HEK293T (cell line): ENCODE measurements at regions not wholly inside any gene's neighbourhood (a gene's known extent, or its start where the extent isn't known, plus 50 kb on each side); places are given as distances from the start of the nearest gene placed in this dataset.

ENCODE experiments used
- CTCF ChIA-PET: fragments of 350-600 bp; formaldehyde crosslinking; extraction: SDS; loops from one replicate; lab custom pipeline; 2021; ENCODE audit warnings: antibody characterized with exemption, inconsistent platforms; lab: Yijun Ruan, JAX
- POLR2A ChIA-PET: fragments of 350-600 bp; formaldehyde crosslinking; extraction: SDS; loops from one replicate; lab custom pipeline; 2020; ENCODE audit warnings: antibody characterized with exemption, inconsistent platforms; lab: Yijun Ruan, JAX
- DNase-seq: peaks from one replicate; pipeline ENCODE4 v3.0.0; 2012; ENCODE audit warnings: mixed read lengths; ENCODE audit errors: extremely low spot score
- ARNT ChIP-seq: fragments of 450-650 bp; IDR thresholded peaks from 2 replicates; pipeline ENCODE4 v1.6.1; 2017; ENCODE audit warnings: mild to moderate bottlenecking
- BHLHE40 ChIP-seq: fragments of 450-650 bp; IDR thresholded peaks from 2 replicates; pipeline ENCODE4 v1.6.1; 2016; ENCODE audit warnings: mild to moderate bottlenecking, moderate library complexity, borderline replicate concordance
- CTBP1 ChIP-seq: fragments of 450-650 bp; IDR thresholded peaks from 2 replicates; pipeline ENCODE4 v1.6.1; 2016; ENCODE audit warnings: borderline replicate concordance
- ELF4 ChIP-seq: fragments of 450-650 bp; IDR thresholded peaks from 2 replicates; pipeline ENCODE4 v1.6.1; 2017; ENCODE audit warnings: antibody characterized with exemption
- FOXA1 ChIP-seq: fragments of 450-650 bp; IDR thresholded peaks from 2 replicates; pipeline ENCODE4 v1.6.1; 2016; ENCODE audit warnings: mild to moderate bottlenecking
- FOXK2 ChIP-seq: fragments of 450-650 bp; IDR thresholded peaks from 2 replicates; pipeline ENCODE4 v1.6.1; 2016; ENCODE audit warnings: mild to moderate bottlenecking
- FOXM1 ChIP-seq: fragments of 450-650 bp; IDR thresholded peaks from 2 replicates; pipeline ENCODE4 v1.6.1; 2017; ENCODE audit warnings: mild to moderate bottlenecking, borderline replicate concordance
- HDGF ChIP-seq: fragments of 450-650 bp; IDR thresholded peaks from 2 replicates; pipeline ENCODE4 v1.6.1; 2017; ENCODE audit warnings: antibody characterized with exemption, borderline replicate concordance
- L3MBTL2 ChIP-seq: fragments of 450-650 bp; conservative IDR thresholded peaks from 2 replicates; pipeline ENCODE4 v1.6.1; 2016; ENCODE audit warnings: mild to moderate bottlenecking
- LEF1 ChIP-seq: fragments of 450-650 bp; IDR thresholded peaks from 2 replicates; pipeline ENCODE4 v1.6.1; 2017; ENCODE audit warnings: mild to moderate bottlenecking, borderline replicate concordance
- NFRKB ChIP-seq: fragments of 450-650 bp; IDR thresholded peaks from 2 replicates; pipeline ENCODE4 v1.6.1; 2016; ENCODE audit warnings: mild to moderate bottlenecking, moderate library complexity
- SP1 ChIP-seq: fragments of 450-650 bp; IDR thresholded peaks from 2 replicates; pipeline ENCODE4 v1.6.1; 2017
- SUZ12 ChIP-seq: fragments of 450-650 bp; IDR thresholded peaks from 2 replicates; pipeline ENCODE4 v1.6.1; 2016; ENCODE audit warnings: mild to moderate bottlenecking
- TARDBP ChIP-seq: fragments of 450-650 bp; IDR thresholded peaks from 2 replicates; pipeline ENCODE4 v1.6.1; 2016
- ZNF384 ChIP-seq: fragments of 450-650 bp; IDR thresholded peaks from 2 replicates; pipeline ENCODE4 v1.6.1; 2016
- TF ChIP-seq, protein P1 (sequence below): fragments of 450-650 bp; IDR thresholded peaks from 2 replicates; pipeline ENCODE4 v1.6.1; 2016

- POLR2A ChIA-PET = no interaction called here
- TF ChIP-seq BHLHE40 = no peak
- TF ChIP-seq ELF4 = no peak
- TF ChIP-seq FOXM1 = no peak
- no peak for TF ChIP-seq HDGF
- CTCF ChIA-PET = no interaction called here
- no peak for DNase-seq
Observed at GRCh38 chr1:50358962-50359361, 64.3 kb downstream of the DMRTA2 start.

DNA sequence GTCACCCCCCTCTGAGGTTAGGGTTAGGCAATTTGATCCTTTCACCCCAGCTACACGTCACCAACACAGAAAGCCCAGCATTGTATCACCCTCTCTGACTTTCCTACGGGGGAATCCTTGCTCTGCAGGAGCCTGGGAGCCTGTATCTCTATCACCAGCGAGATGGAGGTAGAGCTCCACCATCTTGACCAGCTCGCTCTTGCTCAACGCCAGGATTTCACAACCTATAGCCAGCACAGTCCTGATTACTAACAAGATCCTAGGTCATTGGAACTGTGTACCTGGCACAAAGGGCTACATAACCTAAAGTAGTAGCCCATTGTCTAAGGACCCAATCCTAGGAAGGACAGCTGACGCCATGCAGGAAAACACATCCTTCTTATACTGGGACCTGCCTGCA lies 66.1 kb downstream of the DMRTA2 start:
- TF ChIP-seq, protein P1, sequence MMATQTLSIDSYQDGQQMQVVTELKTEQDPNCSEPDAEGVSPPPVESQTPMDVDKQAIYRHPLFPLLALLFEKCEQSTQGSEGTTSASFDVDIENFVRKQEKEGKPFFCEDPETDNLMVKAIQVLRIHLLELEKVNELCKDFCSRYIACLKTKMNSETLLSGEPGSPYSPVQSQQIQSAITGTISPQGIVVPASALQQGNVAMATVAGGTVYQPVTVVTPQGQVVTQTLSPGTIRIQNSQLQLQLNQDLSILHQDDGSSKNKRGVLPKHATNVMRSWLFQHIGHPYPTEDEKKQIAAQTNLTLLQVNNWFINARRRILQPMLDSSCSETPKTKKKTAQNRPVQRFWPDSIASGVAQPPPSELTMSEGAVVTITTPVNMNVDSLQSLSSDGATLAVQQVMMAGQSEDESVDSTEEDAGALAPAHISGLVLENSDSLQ = no peak
- TF ChIP-seq FOXA1 (no peak), L3MBTL2 (no peak), BHLHE40 (no peak), LEF1 (no peak)
- POLR2A ChIA-PET = no interaction called here
- CTCF ChIA-PET = no interaction called here
- no peak for DNase-seq

GRCh38 chr1:50354813-50355212 lies 68.4 kb downstream of the DMRTA2 start:
- POLR2A ChIA-PET = no interaction called here
- CTCF ChIA-PET = no interaction called here
- TF ChIP-seq SP1 (no peak), ELF4 (no peak), TARDBP (no peak), FOXK2 (no peak), LEF1 (no peak), CTBP1 (no peak), FOXM1 (no peak), ARNT (no peak), BHLHE40 (no peak), FOXA1 (no peak), ZNF384 (no peak), NFRKB (no peak), SUZ12 (no peak), L3MBTL2 (no peak), HDGF (no peak)
- TF ChIP-seq, protein P1 = no peak
- DNase-seq = no peak

DNA sequence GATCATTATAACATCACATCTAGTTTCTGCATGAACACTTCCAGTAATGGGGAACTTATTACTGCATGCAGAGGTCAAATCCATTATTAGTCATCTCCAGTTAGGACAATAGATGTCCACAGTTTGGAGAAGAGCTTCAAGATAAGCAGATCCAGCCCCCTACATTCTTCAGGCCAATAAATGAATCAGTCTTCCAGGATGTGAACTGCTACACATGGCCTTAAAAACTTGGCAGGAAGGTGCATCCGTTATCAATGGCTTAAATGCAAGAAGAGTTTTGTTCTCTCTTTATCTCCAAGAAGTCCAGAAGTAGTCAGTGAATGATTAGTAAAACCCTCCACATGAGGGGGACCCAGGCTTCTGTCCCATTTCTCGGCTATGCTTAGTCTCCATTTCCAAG lies 70.8 kb downstream of the DMRTA2 start:
- POLR2A ChIA-PET = no interaction called here
- TF ChIP-seq HDGF = no peak
- no peak for TF ChIP-seq ZNF384
- TF ChIP-seq TARDBP = no peak
- TF ChIP-seq, protein P1 = no peak
- no peak for TF ChIP-seq BHLHE40
- TF ChIP-seq FOXK2 = no peak
- no peak for TF ChIP-seq FOXA1
- TF ChIP-seq LEF1 = no peak
- TF ChIP-seq ELF4 = no peak
- TF ChIP-seq NFRKB = no peak
- no peak for TF ChIP-seq L3MBTL2
- TF ChIP-seq SP1 = no peak
- TF ChIP-seq ARNT = no peak
- no peak for TF ChIP-seq SUZ12
- no peak for TF ChIP-seq CTBP1
- no peak for TF ChIP-seq FOXM1
- CTCF ChIA-PET = interaction anchor here (1.0 kb wide), 1 partner anchor 1675 kb away, joined by 3 read pairs; no protein-coding TSS in a partner anchor
- DNase-seq = no peak

GRCh38 chr1:50350868-50351267 lies 72.4 kb downstream of the DMRTA2 start:
- no peak for DNase-seq
- TF ChIP-seq, protein P1 = no peak
- TF ChIP-seq ZNF384 (no peak), SUZ12 (no peak), SP1 (no peak)
- POLR2A ChIA-PET = no interaction called here
- CTCF ChIA-PET = interaction anchor here (0.6 to 1.1 kb wide), 2 partner anchors 18 to 126 kb away, joined by 3 to 4 read pairs; no protein-coding TSS in a partner anchor

GRCh38 chr1:50350421-50350820 lies 72.8 kb downstream of the DMRTA2 start:
- no peak for DNase-seq
- POLR2A ChIA-PET = no interaction called here
- CTCF ChIA-PET = interaction anchor here (1.1 kb wide), 1 partner anchor 17 kb away, joined by 3 read pairs; no protein-coding TSS in a partner anchor
- TF ChIP-seq FOXA1 = no peak
- TF ChIP-seq HDGF = no peak
- TF ChIP-seq SUZ12 = no peak
- TF ChIP-seq, protein P1 = no peak
- TF ChIP-seq SP1 = no peak
- TF ChIP-seq FOXM1 = no peak
